ENCODE measurements at regions not wholly inside any gene's neighbourhood (a gene's known extent, or its start where the extent isn't known, plus 50 kb on each side); places are given as distances from the start of the nearest gene placed in this dataset.

- H3K36me3 ChIP-seq (ENCODE audit: control insufficient read depth, insufficient read depth, low read length), result no peaks in the 10 kb centered on the region
- TF ChIP-seq CTCF (conservative IDR thresholded peaks at IDR 0.05 in 1 of 2, IDR thresholded peaks at IDR 0.05 in 1 of 2; ENCODE audit: low read depth in 1 of 2, low read length in 2 of 2), result no peak
- no peak for TF ChIP-seq EZH2 (IDR thresholded peaks at IDR 0.05; ENCODE audit: low read length, missing control alignments)
Observed at GRCh38 chr6:79150733-79151132, 72.7 kb upstream of the PHIP start.

DNA sequence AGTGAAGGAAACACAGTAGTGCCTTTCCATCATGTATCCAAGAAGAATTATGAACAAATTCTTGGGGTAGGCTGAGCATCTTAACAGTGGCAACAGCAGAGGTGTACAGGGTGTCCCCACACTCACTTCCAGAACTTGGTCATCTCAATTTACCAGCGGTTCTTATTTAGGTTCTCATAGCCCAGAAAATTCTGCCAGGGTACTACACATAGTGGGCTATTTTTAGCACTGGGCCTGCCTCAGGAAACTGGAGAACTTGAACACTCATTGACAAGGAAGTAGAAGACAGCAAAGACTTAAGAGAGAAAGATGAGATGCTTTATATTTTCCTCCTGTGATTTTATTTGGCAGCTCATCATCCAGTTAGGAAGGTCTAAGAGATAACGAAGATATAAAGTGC, 71.8 kb upstream of the PHIP start:
- no peaks in the 10 kb centered on the region for H3K79me2 ChIP-seq (ENCODE audit: control insufficient read depth, insufficient read depth, low read length)
- H3K4me1 ChIP-seq (ENCODE audit: control insufficient read depth, extremely low read depth, insufficient read depth, low read length), result no peaks in the 10 kb centered on the region
- no peaks in the 10 kb centered on the region for H3K27me3 ChIP-seq (ENCODE audit: control insufficient read depth, insufficient read depth, low read length)
- H3K9me3 ChIP-seq (ENCODE audit: control insufficient read depth, insufficient read depth, low read depth, low read length), result no peaks in the 10 kb centered on the region
- TF ChIP-seq CTCF (conservative IDR thresholded peaks at IDR 0.05 in 1 of 2, IDR thresholded peaks at IDR 0.05 in 1 of 2; ENCODE audit: low read depth in 1 of 2, low read length in 2 of 2) (no peak), EZH2 (IDR thresholded peaks at IDR 0.05; ENCODE audit: low read length, missing control alignments) (no peak)
- no peak overlapping the region for H3K9ac ChIP-seq (ENCODE audit: insufficient read depth, low read length)
- DNase-seq (ENCODE audit: low read depth in 2 of 2), result no peak
- H3K4me3 ChIP-seq (replicated peaks in 1 of 4; ENCODE audit: control extremely low read depth in 1 of 4, insufficient read depth in 1 of 4, low read depth in 3 of 4, low read length in 4 of 4), result no peak overlapping the region
- no peaks in the 10 kb centered on the region for H3K36me3 ChIP-seq (ENCODE audit: control insufficient read depth, insufficient read depth, low read length)
- no peaks in the 10 kb centered on the region for H4K20me1 ChIP-seq (ENCODE audit: control insufficient read depth, extremely low read depth, insufficient read depth, low read length)
- H3K27ac ChIP-seq (ENCODE audit: insufficient read depth, low read length), result no peak overlapping the region
- H3K4me2 ChIP-seq (ENCODE audit: extremely low read depth, insufficient read depth, low read length), result no peak overlapping the region
- no peak overlapping the region for H2AFZ ChIP-seq (ENCODE audit: low read length)

More at GRCh38 chr6:79150733-79151132, 72.7 kb upstream of the PHIP start:
- Histone ChIP-seq H3K4me1 (ENCODE audit: control insufficient read depth, extremely low read depth, insufficient read depth, low read length) (no peaks in the 10 kb centered on the region), H4K20me1 (ENCODE audit: control insufficient read depth, extremely low read depth, insufficient read depth, low read length) (no peaks in the 10 kb centered on the region), H3K27me3 (ENCODE audit: control insufficient read depth, insufficient read depth, low read length) (no peaks in the 10 kb centered on the region), H3K27ac (ENCODE audit: insufficient read depth, low read length) (no peak overlapping the region), H3K4me2 (ENCODE audit: extremely low read depth, insufficient read depth, low read length) (no peak overlapping the region), H3K9ac (ENCODE audit: insufficient read depth, low read length) (no peak overlapping the region), H2AFZ (ENCODE audit: low read length) (no peak overlapping the region), H3K4me3 (replicated peaks in 1 of 4; ENCODE audit: control extremely low read depth in 1 of 4, insufficient read depth in 1 of 4, low read depth in 3 of 4, low read length in 4 of 4) (no peak overlapping the region), H3K9me3 (ENCODE audit: control insufficient read depth, insufficient read depth, low read depth, low read length) (no peaks in the 10 kb centered on the region), H3K79me2 (ENCODE audit: control insufficient read depth, insufficient read depth, low read length) (no peaks in the 10 kb centered on the region)
- no peak for DNase-seq (ENCODE audit: low read depth in 2 of 2)

GRCh38 chr6:79146421-79146820, 68.4 kb upstream of the PHIP start:
- H3K79me2 ChIP-seq (ENCODE audit: control insufficient read depth, insufficient read depth, low read length), result no peaks in the 10 kb centered on the region

More at GRCh38 chr6:79146421-79146820, 68.4 kb upstream of the PHIP start:
- no peaks in the 10 kb centered on the region for H3K27me3 ChIP-seq (ENCODE audit: control insufficient read depth, insufficient read depth, low read length)
- H3K4me1 ChIP-seq (ENCODE audit: control insufficient read depth, extremely low read depth, insufficient read depth, low read length), result no peaks in the 10 kb centered on the region
- H3K9me3 ChIP-seq (ENCODE audit: control insufficient read depth, insufficient read depth, low read depth, low read length), result no peaks in the 10 kb centered on the region
- no peaks in the 10 kb centered on the region for H4K20me1 ChIP-seq (ENCODE audit: control insufficient read depth, extremely low read depth, insufficient read depth, low read length)
- no peak overlapping the region for H3K9ac ChIP-seq (ENCODE audit: insufficient read depth, low read length)
- no peak overlapping the region for H3K4me3 ChIP-seq (replicated peaks in 1 of 4; ENCODE audit: control extremely low read depth in 1 of 4, insufficient read depth in 1 of 4, low read depth in 3 of 4, low read length in 4 of 4)
- H3K4me2 ChIP-seq (ENCODE audit: extremely low read depth, insufficient read depth, low read length), result no peak overlapping the region
- H2AFZ ChIP-seq (ENCODE audit: low read length), result no peak overlapping the region
- H3K27ac ChIP-seq (ENCODE audit: insufficient read depth, low read length), result no peak overlapping the region
- no peak for DNase-seq (ENCODE audit: low read depth in 2 of 2)
- no peak for TF ChIP-seq EZH2 (IDR thresholded peaks at IDR 0.05; ENCODE audit: low read length, missing control alignments)
- TF ChIP-seq CTCF (conservative IDR thresholded peaks at IDR 0.05 in 1 of 2, IDR thresholded peaks at IDR 0.05 in 1 of 2; ENCODE audit: low read depth in 1 of 2, low read length in 2 of 2), result no peak
- no peaks in the 10 kb centered on the region for H3K36me3 ChIP-seq (ENCODE audit: control insufficient read depth, insufficient read depth, low read length)

All from fibroblast of lung (primary cell).